ENCODE measurements at regions not wholly inside any gene's neighbourhood (a gene's known extent, or its start where the extent isn't known, plus 50 kb on each side); places are given as distances from the start of the nearest gene placed in this dataset.
"Not testable (repeated sequence)": the region's sequence is repeated elsewhere in the genome, so short reads cannot be mapped to it uniquely, and the experiment has no call there.

GRCh38 chr2:195124391-195125079 lies 532.5 kb upstream of the SLC39A10 start:
- no peak for DNase-seq

- no peak for DNase-seq
Measured at GRCh38 chr2:195122653-195123052, 534.4 kb upstream of the SLC39A10 start.

- DNase-seq = no peak
Measured at GRCh38 chr2:195121341-195121740, 535.7 kb upstream of the SLC39A10 start.

- DNase-seq = no peak
Measured at GRCh38 chr2:195119231-195119630, 537.8 kb upstream of the SLC39A10 start.

- no peak for DNase-seq
Measured at GRCh38 chr2:195118276-195118675, 538.8 kb upstream of the SLC39A10 start.

- DNase-seq = no peak
Measured at GRCh38 chr2:195117011-195117410, 540.0 kb upstream of the SLC39A10 start.

- no peak for DNase-seq
Measured at GRCh38 chr2:195115738-195116137, 541.3 kb upstream of the SLC39A10 start.

GRCh38 chr2:195108182-195108581 lies 548.8 kb upstream of the SLC39A10 start:
- DNase-seq = no peak

GRCh38 chr2:195106681-195107380 lies 550.2 kb upstream of the SLC39A10 start:
- DNase-seq = no peak

GRCh38 chr2:195105581-195105980 lies 551.4 kb upstream of the SLC39A10 start:
- no peak for DNase-seq

- no peak for DNase-seq
Measured at GRCh38 chr2:195094330-195094729, 562.7 kb upstream of the SLC39A10 start.

- DNase-seq = no peak
Measured at GRCh38 chr2:195092341-195092740, 564.7 kb upstream of the SLC39A10 start.

GRCh38 chr2:195072806-195073205 lies 584.2 kb upstream of the SLC39A10 start:
- not testable (repeated sequence) for DNase-seq

GRCh38 chr2:195057001-195057400 lies 600.0 kb upstream of the SLC39A10 start:
- no peak for DNase-seq

- DNase-seq = no peak
Measured at GRCh38 chr2:195055996-195056395, 601.0 kb upstream of the SLC39A10 start.

GRCh38 chr2:195051401-195051800 lies 605.6 kb upstream of the SLC39A10 start:
- DNase-seq = no peak

GRCh38 chr2:195049372-195050031 lies 607.5 kb upstream of the SLC39A10 start:
- no peak for DNase-seq

- DNase-seq = no peak
Measured at GRCh38 chr2:195047955-195048354, 609.1 kb upstream of the SLC39A10 start.

- DNase-seq = no peak
Measured at GRCh38 chr2:195044801-195045200, 612.2 kb upstream of the SLC39A10 start.

- DNase-seq = no peak
Measured at GRCh38 chr2:195038153-195038552, 618.9 kb upstream of the SLC39A10 start.

GRCh38 chr2:195037045-195037444 lies 620.0 kb upstream of the SLC39A10 start:
- no peak for DNase-seq

- DNase-seq = no peak
Measured at GRCh38 chr2:195031411-195031810, 625.6 kb upstream of the SLC39A10 start.

- DNase-seq = no peak
Measured at GRCh38 chr2:195029804-195030654, 627.0 kb upstream of the SLC39A10 start.

Measured in activated naive CD4-positive, alpha-beta T cell treated with Interleukin-2 at 50 U/mL for 16 hours (primary cell).